Natural killer cell treated with Interleukin-12 subunit alpha and Interleukin-12 subunit beta and Interleukin-15 and Interleukin-18, amount 100 ng/mL, for 72 hours (primary cell): ENCODE measurements at regions not wholly inside any gene's neighbourhood (a gene's known extent, or its start where the extent isn't known, plus 50 kb on each side); places are given as distances from the start of the nearest gene placed in this dataset.
"Not testable (repeated sequence)": the region's sequence is repeated elsewhere in the genome, so short reads cannot be mapped to it uniquely, and the experiment has no call there.

ENCODE experiments used
- ATAC-seq, 2 donors: fragments of 150-1000 bp; cut with Tn5 transposase in 1 of 2; sonication (Bioruptor Pico), chemical (Tn5 transposase) in 1 of 2; 2 replicates each; pipeline ENCODE4 v1.10.0; 2021
- DNase-seq: peaks from one replicate; pipeline ENCODE4 v3.0.0; 2022; ENCODE audit warnings: low spot score
- H3K27ac Mint-ChIP-seq, 2 donors: 1 replicate in 1 of 2; 2 replicates in 1 of 2; pipeline ENCODE4 v1.8.0; 2022; ENCODE audit warnings: mixed read lengths in 2 of 2, mild to moderate bottlenecking in 1 of 2, moderate library complexity in 1 of 2
- H3K27me3 Mint-ChIP-seq, 2 donors: 1 replicate in 1 of 2; 2 replicates in 1 of 2; pipeline ENCODE4 v1.8.0; 2022; ENCODE audit warnings: mixed read lengths in 2 of 2
- H3K36me3 Mint-ChIP-seq: one replicate; pipeline ENCODE4 v1.8.0; 2022; ENCODE audit warnings: mixed read lengths
- H3K4me1 Mint-ChIP-seq, 2 donors: 1 replicate in 1 of 2; 2 replicates in 1 of 2; pipeline ENCODE4 v1.8.0; 2022; ENCODE audit warnings: low read depth in 2 of 2, mixed read lengths in 2 of 2, mild to moderate bottlenecking in 1 of 2
- H3K4me3 Mint-ChIP-seq: one replicate; pipeline ENCODE4 v1.8.0; 2022; ENCODE audit warnings: mixed read lengths
- H3K9me3 Mint-ChIP-seq: 2 replicates; pipeline ENCODE4 v1.8.0; 2022; ENCODE audit warnings: mixed read lengths

DNA sequence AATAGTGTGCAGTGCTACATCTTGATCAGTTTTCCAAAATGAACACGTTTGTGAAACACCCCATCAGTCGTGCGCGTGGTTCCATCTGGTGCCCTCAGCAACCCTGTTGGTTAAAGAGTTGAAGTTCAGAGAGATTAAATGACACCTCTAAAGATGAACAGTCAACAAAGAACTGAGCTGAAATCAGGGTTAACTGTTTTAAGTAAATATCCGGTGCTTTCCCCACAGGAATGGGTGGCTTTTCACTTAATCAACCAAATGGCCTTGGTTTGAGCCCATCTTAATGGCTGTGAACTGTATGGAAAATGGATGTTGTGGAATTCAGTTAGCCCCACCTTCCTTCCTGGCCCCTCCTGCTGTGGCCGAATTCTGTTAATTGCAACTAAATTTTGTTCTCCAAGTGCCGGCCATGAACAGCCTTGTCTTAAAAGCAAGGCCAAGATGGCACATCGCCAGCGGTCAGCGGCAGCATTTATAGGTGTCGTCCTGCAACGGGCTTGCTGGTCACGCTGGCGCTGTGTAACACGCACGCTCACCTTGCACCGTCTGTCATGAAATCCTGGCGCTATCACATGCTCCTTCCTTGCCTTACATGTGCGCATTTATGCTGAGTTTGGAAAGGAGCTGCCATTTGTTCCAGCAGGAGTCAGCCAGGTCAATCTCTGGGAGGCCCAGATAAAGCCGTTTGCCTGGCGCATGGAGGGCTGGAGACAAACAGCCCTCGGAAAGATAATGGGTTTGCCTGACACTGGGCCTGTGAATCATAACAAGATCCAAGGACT, 164.5 kb downstream of the ERMARD start:
- Mint-ChIP-seq H3K27me3 (peaks cover 7 to 18% of the 10 kb centered on the region in 2 donors), H3K9me3 (no peaks in the 10 kb centered on the region), H3K27ac (no peak overlapping the region), H3K4me3 (no peak overlapping the region), H3K4me1 (peaks cover 4 to 18% of the 10 kb centered on the region in 2 donors), H3K36me3 (no peaks in the 10 kb centered on the region)
- DNase-seq (no peak), ATAC-seq (no peak)

DNA sequence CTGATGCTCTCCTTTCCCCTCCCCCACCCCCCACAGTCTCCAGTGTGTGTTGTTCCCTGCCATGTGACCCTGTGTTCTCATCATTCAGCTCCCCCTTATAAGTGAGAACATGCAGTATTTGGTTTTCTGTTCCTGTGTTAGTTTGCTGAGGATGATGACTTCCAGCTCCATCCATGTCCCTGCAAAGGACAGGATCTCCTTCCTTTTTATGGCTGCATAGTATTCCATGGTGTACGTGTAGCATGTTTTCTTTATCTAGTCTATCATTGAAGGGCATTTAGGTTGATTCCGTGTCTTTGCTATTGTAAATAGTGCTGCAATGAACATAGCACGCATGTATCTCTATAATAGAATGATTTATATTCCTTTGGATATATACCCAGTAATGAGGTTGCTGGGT, 162.3 kb downstream of the ERMARD start:
- Mint-ChIP-seq H3K4me1 (peaks cover 4 to 16% of the 10 kb centered on the region in 2 donors), H3K27me3 (peaks cover 11 to 18% of the 10 kb centered on the region in 2 donors)
- H3K27ac Mint-ChIP-seq, DNase-seq, H3K9me3 Mint-ChIP-seq, H3K36me3 Mint-ChIP-seq, ATAC-seq, H3K4me3 Mint-ChIP-seq: not testable (repeated sequence)

DNA sequence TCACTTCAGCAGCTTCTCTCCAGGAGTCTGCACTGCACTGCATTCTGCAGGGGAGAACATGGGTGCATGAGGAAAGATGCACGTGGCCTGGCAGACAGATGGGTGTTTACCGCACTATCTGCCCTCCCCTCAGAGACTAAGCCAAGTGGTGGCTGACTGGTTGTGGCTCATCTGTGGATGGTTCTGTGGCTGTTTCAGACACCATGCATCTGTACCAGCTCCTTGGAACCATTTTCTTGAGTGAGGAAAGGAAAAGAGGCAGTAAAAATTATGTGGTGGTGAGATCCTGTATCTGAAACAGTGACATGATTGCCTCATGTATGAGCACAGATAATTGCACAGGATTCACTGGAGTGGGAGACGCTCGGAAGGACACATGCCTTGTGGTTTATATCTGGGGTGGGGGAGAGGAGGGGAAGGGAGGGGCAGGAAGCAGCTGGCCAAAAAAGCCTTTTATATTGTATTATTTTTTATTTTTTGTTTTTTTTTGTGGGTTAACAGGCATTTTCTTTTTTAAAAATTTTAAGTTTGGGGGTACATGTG, 161.7 kb downstream of the ERMARD start:
- Mint-ChIP-seq H3K27ac (no peak overlapping the region), H3K27me3 (peaks cover 11 to 12% of the 10 kb centered on the region in 2 donors), H3K36me3 (no peaks in the 10 kb centered on the region), H3K4me3 (no peak overlapping the region), H3K9me3 (no peaks in the 10 kb centered on the region), H3K4me1 (peaks cover 4 to 10% of the 10 kb centered on the region in 2 donors)
- DNase-seq (peak; percentile 44), ATAC-seq (no peak)

DNA sequence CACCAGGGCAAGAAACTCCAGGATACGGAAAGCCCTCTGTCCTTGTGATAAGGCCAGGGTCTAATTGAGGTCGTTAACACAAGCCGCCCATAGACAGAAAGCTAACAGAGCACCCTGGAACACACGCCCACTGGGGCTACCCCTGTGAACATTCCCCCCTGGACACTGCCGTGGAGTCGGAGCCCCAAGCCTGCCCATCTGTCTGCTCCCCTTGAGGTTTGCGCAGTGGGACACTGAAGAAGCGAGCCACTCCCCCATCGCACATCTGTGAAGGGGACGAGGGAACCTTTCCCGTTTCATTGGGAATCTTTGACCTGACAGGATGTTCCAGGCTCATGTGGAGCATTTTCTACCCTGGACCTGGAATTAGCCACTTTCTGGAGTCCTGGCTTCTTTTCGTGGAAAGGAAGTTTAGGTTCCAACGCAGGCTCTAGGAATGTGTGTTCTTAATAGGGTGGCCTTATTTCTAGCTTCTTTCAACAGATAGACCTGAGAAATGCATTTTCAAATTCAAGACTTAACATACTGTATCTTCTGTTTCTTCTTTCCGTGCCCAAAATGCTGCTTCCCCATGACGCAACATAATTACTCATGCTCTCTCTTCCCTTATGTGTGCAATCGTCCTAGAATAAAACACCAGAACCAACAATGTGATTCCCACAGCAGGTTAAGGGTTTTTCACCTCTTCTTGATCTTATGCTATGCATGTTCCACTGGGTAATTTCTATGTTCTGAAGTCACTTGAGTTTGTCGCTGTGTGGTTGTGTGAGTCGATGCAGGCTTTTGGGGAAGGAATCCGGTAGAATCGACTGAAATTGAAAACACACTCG, 161.1 kb downstream of the ERMARD start:
- no peaks in the 10 kb centered on the region for H3K36me3 Mint-ChIP-seq
- peaks cover 11% of the 10 kb centered on the region in 2 donors for H3K27me3 Mint-ChIP-seq
- H3K4me1 Mint-ChIP-seq, result peaks cover 4 to 10% of the 10 kb centered on the region in 2 donors
- no peak overlapping the region for H3K27ac Mint-ChIP-seq
- DNase-seq, result peak; percentile 20
- no peaks in the 10 kb centered on the region for H3K9me3 Mint-ChIP-seq
- no peak for ATAC-seq
- no peak overlapping the region for H3K4me3 Mint-ChIP-seq

DNA sequence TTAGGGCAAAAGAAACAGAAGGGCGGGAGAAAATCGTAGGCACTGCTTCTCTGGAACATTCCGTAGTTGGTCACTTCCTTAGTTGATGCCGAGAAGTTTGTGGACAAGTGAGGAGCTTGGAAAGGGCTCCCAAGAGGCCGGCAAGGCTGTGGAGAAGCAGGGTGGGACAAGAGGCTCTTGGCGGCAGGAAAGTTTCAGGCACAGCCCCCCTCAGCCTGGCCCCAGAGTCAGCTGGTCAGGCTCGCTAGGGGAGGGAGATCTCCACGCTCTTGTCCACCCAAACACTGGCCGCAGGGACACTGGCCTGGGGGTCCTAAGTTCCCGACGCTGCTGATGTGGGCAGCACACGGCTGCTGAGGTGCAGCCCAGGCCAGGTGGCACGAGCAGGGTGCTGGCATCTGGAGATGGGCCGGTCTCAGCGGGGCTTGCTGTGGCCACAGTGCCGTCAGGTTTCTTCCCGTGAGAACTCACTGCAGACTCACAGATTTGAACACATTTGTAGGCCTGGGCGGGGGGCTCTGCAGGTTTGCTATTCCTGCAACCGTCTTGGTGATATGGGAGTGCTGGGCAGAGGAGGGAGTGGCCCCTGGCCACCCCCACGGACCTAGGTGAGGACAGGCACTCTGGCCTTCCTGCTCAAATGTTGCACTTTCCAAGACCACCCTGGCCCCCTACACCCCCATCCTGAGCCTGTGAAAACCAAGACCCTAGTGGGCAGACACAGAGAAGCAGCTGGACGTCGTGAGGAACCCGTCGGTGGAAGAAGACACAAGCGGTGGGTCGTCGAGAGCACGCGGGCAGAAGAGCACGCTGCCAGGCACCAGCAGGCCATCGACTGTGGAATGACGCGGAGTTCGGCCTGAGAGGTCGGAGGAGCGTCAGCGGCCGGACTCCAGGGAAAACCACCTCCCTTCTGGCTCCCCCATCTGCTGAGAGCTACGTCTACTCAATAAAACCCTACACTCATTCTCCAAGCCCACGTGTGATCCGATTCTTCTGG, 160.1 kb downstream of the ERMARD start:
- no peaks in the 10 kb centered on the region for H3K36me3 Mint-ChIP-seq
- no peak for DNase-seq
- peaks cover 4 to 10% of the 10 kb centered on the region in 2 donors for H3K4me1 Mint-ChIP-seq
- H3K4me3 Mint-ChIP-seq, result no peak overlapping the region
- no peaks in the 10 kb centered on the region for H3K9me3 Mint-ChIP-seq
- H3K27me3 Mint-ChIP-seq, result peaks cover 11% of the 10 kb centered on the region in 2 donors
- H3K27ac Mint-ChIP-seq, result no peak overlapping the region
- ATAC-seq, result no peak

DNA sequence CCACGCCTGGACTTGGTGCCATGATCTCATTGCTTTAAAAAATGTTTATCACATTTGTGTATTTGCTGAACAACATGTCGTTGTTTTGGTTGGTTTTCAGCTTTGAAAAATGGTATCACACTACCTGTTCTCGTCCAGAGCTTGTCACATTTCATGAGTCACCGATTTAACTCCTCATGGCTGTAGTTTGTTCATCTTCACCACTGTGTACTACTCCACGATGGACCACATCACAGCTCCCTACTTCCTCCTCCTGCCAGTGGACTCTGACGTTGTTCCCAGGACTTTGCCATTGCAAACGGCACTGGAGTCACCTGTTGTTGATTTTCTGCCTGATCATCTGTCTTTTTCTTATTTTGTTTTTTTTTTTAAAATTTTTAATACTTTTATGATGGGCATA, 157.7 kb downstream of the ERMARD start:
- peaks cover 4 to 10% of the 10 kb centered on the region in 2 donors for H3K4me1 Mint-ChIP-seq
- DNase-seq (peak; percentile 51), ATAC-seq (no peak)
- H3K27me3 Mint-ChIP-seq, result peaks cover 11 to 17% of the 10 kb centered on the region in 2 donors
- H3K36me3 Mint-ChIP-seq, result no peaks in the 10 kb centered on the region
- no peak overlapping the region for H3K4me3 Mint-ChIP-seq
- no peaks in the 10 kb centered on the region for H3K9me3 Mint-ChIP-seq
- H3K27ac Mint-ChIP-seq, result no peak overlapping the region

DNA sequence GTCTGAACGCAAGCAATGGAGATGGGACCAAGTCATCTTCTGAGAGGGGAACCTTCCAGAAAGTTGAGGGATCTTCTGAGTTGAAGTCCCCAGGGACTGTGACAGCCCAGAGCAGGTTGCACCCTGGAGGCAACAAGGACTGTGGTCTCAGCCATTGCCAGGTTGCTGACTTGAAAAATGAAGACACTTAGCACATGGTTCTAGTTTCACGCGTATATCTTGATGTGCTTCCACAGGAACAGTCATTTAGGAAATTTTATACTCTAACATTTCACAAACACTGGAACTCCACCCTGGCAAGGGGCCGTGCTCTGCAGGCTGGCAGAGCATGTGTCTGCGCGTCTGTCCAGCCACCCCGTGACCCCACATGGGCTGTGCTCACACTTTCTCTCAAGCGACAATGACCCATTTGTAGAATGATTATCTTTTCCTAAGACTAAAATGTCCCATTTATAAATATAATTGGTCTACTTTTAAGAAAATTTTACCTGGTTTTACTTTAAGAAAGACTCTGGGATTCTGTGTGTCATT, 157.0 kb downstream of the ERMARD start:
- ATAC-seq, result no peak
- Mint-ChIP-seq H3K36me3 (no peaks in the 10 kb centered on the region), H3K9me3 (no peaks in the 10 kb centered on the region)

DNA sequence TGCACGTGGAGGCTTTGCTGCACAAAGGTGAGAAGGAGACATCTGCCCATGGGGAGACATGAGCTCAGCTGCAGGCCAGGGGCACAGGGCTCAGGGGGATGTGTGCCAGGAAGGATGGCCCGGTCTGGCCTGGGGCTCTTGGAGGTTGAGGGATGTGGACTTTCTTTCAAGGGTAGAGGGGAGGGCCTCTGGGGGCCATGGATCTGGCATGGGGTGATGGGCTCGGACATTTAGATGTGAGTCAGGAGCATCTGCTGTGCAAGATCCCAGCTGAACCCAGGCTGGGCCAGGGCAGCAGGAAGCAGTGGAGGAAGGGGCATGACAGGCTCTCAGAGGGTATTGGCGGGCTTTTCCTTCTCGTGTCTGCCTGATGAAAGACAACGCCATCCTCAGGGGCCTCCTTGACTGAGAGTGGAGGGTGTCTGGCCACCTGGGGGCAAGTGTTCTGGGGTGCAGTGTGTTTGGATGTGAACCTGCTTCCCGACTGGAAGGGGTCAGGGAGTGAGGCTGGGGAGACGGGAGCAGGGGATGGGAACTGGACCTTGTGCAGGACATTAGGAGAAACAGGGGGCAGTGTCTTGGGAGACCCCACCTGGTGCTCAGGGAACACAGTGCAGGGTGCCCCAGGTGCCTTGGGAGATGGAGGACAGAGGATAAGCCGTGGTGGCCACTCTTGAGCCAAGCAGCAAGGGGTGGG, 156.1 kb downstream of the ERMARD start:
- Mint-ChIP-seq H3K27ac (no peak overlapping the region), H3K4me1 (no peaks in the 10 kb centered on the region), H3K4me3 (no peak overlapping the region), H3K27me3 (peaks cover 6 to 11% of the 10 kb centered on the region in 2 donors), H3K9me3 (no peaks in the 10 kb centered on the region), H3K36me3 (no peaks in the 10 kb centered on the region)
- no peak for ATAC-seq
- peak; percentile 50 for DNase-seq

More for the DNA sequence above, 157.0 kb downstream of the ERMARD start:
- Mint-ChIP-seq H3K4me3 (no peak overlapping the region), H3K4me1 (peaks cover 4 to 6% of the 10 kb centered on the region in 2 donors), H3K27ac (no peak overlapping the region), H3K27me3 (peaks cover 11 to 17% of the 10 kb centered on the region in 2 donors)
- peak; percentile 22 for DNase-seq

DNA sequence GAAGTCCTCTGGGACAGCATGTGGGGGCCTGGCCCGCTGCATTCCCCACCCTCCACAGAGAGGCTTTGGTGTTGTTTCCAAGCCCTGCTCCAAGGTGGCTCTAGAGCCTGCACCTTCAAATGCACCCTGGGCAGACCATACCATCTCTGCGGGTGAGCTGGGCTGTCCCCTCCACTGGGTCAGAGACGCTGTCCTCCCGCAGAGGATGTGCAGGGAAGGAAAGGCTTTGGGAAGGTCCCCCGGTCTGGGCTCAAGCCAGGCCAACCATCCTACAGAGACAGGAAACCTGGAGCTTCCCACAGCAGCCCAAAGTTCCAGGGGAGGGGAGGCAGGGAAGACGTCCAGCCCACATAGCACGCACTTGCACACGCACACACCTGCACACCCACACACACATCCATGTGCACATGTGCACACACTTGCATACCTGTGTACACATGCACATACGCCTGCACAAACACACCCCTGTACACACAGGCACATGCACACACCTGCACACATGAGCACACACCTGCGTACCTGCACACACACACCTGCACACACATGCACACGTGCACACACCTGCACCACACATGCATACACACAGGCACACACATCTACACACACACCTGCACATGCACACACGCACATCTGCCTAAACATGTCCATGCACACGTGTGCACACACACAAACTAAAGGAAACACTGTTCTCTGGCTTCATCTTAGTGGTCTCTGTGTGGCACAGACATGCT, 155.4 kb downstream of the ERMARD start:
- Mint-ChIP-seq H3K27me3 (peaks cover 6 to 9% of the 10 kb centered on the region in 2 donors), H3K4me3 (no peak overlapping the region), H3K36me3 (no peaks in the 10 kb centered on the region), H3K4me1 (no peaks in the 10 kb centered on the region), H3K9me3 (no peaks in the 10 kb centered on the region), H3K27ac (no peak overlapping the region)
- DNase-seq, result peak; percentile 22
- peak in 1 of 2 donors; percentile 8 for ATAC-seq

DNA sequence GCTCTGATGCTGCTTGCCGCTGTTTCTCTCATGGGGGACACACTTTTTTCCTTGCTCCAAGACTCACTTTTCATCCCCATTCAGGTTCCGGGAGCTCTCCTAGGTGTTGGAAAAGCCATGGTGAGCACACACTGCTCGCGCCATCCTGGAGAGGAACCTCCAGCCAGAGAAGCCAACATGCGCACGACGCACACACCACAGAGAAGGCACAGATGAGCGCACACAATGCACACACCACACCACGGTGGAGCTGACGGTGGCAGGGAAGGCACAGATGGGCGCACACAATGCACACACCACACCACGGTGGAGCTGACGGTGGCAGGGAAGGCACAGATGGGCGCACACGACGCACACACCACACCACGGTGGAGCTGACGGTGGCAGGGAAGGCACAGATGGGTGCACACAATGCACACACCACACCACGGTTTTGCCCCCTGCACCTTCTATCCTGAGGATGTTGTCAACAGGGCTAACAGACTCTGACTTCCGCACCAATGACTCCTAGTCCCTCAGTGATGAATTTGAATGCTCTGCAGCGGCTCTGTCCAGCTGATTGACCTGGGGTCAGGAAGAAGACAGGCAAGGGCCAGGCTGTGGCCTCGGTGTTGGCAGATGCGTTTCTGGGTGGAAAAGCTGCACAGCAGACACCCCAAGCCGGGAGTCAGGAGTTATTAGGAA, 154.7 kb downstream of the ERMARD start:
- Mint-ChIP-seq H3K36me3 (no peaks in the 10 kb centered on the region), H3K27ac (no peak overlapping the region), H3K9me3 (peaks cover 3% of the 10 kb centered on the region), H3K27me3 (peaks cover 6 to 9% of the 10 kb centered on the region in 2 donors), H3K4me1 (no peaks in the 10 kb centered on the region), H3K4me3 (no peak overlapping the region)
- ATAC-seq (no peak), DNase-seq (no peak)

DNA sequence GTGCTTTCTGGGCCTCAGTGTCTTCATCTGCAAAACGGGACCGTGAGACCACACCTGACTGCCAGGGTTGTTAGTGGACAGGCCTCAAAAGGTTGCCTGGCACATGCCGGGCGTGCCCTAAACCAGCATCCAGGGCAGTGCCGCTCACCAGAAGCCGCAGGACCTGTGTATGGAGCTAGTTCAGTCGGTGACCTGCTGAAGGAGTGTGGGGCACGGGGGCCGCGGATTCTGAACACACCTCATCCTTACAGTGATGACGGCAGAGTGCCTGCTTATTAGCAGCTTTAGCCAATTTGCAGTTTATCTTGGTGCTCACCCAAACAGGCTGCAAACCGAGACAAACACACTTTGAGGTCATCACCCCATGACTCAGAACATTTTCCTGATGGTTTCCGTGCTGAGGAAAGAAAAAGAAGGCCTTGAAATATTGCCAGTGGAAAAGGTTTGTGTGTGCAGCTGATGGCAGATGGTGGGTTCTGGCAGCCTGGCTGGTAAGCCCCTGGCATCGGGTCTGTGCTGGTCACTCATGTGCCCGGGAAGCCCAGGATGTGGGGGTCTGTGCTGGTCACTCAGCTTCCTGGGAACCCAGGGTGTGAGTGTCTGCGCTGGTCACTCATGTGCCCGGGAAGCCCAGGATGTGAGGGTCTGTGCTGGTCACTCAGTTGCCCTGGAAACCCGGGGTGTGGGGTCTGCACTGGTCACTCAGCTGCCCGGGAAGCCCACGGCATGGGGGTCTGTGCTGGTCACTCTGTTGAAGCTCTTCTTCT, 153.8 kb downstream of the ERMARD start:
- no peaks in the 10 kb centered on the region for H3K36me3 Mint-ChIP-seq
- DNase-seq (no peak), ATAC-seq (no peak)
- peaks cover 5% of the 10 kb centered on the region for H3K9me3 Mint-ChIP-seq
- no peaks in the 10 kb centered on the region for H3K4me1 Mint-ChIP-seq
- no peak overlapping the region for H3K4me3 Mint-ChIP-seq
- no peak overlapping the region for H3K27ac Mint-ChIP-seq
- H3K27me3 Mint-ChIP-seq, result peaks cover 0 to 6% of the 10 kb centered on the region in 2 donors
